ENCODE measurements at regions not wholly inside any gene's neighbourhood (a gene's known extent, or its start where the extent isn't known, plus 50 kb on each side); places are given as distances from the start of the nearest gene placed in this dataset.

DNA sequence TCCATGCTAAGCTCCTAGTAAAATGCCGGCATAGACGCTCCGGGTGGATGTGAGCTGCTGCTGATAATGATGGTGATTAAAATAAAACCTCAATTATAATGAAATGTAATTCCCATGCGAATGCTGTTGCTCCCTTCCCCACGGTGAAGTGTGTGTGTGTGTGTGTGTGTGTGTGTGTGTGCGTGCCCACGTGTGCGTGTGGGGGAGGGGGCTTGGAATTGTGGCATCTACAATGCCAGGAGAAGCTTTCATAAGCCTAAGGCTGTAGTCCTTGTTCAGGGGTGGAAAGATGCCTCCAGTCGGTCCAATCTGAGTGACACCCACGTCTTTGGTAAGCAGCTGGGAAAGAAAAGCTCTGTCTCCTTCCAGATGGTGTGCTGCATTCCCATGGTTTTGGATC, 137.9 kb downstream of the CDH26 start:
- no peak for ATAC-seq (ENCODE audit: poor library complexity)
- POLR2A ChIA-PET, result no interaction called here
- CTCF ChIA-PET, result no interaction called here
- Mint-ChIP-seq H3K4me3 (no peak overlapping the region), H3K27me3 (peaks cover 19% of the 10 kb centered on the region), H3K27ac (no peak overlapping the region), H3K9me3 (peaks cover 4% of the 10 kb centered on the region), H3K36me3 (ENCODE audit: low read depth) (no peaks in the 10 kb centered on the region), H3K4me1 (ENCODE audit: low read depth) (no peaks in the 10 kb centered on the region)
- Histone ChIP-seq H3K36me3 (ENCODE audit: insufficient read depth, low read length) (no peaks in the 10 kb centered on the region), H3K9me3 (ENCODE audit: control insufficient read depth in 1 of 2, insufficient read depth in 1 of 2, low read length in 2 of 2) (no peaks in the 10 kb centered on the region), H3K27ac (ENCODE audit: low read depth in 1 of 2, low read length in 2 of 2) (no peak overlapping the region), H3K27me3 (ENCODE audit: control insufficient read depth in 1 of 2, insufficient read depth in 2 of 2, low read length in 2 of 2) (no peaks in the 10 kb centered on the region), H3K4me3 (ENCODE audit: low read length) (no peak overlapping the region), H3K4me1 (ENCODE audit: insufficient read depth, low read length) (no peaks in the 10 kb centered on the region)
- TF ChIP-seq, protein P1, sequence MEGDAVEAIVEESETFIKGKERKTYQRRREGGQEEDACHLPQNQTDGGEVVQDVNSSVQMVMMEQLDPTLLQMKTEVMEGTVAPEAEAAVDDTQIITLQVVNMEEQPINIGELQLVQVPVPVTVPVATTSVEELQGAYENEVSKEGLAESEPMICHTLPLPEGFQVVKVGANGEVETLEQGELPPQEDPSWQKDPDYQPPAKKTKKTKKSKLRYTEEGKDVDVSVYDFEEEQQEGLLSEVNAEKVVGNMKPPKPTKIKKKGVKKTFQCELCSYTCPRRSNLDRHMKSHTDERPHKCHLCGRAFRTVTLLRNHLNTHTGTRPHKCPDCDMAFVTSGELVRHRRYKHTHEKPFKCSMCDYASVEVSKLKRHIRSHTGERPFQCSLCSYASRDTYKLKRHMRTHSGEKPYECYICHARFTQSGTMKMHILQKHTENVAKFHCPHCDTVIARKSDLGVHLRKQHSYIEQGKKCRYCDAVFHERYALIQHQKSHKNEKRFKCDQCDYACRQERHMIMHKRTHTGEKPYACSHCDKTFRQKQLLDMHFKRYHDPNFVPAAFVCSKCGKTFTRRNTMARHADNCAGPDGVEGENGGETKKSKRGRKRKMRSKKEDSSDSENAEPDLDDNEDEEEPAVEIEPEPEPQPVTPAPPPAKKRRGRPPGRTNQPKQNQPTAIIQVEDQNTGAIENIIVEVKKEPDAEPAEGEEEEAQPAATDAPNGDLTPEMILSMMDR (IDR thresholded peaks at IDR 0.05), result no peak
- no peak for DNase-seq
- intact Hi-C loops (cut with DNase I, micrococcal nuclease), result no loop called here

DNA sequence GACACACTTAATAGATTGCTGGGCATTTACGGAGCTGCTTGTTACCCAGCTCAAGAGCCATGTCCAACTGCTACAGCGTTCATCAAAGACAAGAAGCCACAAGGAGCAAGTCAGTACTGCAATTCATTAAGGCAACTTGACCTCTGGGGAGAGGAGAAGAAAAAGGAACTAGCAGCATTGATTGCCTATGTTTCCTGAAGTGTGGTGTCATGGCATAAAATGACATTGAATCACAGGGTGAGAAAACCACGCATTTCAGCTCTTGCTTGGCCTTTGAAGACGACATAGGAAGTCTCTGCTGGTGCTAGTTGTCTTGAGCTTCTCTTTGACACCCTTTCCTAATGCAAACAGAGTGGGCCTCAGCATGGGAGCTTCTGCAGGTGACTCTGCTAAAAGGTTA, 139.1 kb downstream of the CDH26 start:
- DNase-seq, result peak in 3 of 14 experiments; percentile 9 to 49 (median 26)
- Mint-ChIP-seq H3K9me3 (peaks cover 4% of the 10 kb centered on the region), H3K27me3 (peaks cover 8% of the 10 kb centered on the region), H3K27ac (no peak overlapping the region), H3K4me1 (ENCODE audit: low read depth) (no peaks in the 10 kb centered on the region), H3K4me3 (no peak overlapping the region), H3K36me3 (ENCODE audit: low read depth) (no peaks in the 10 kb centered on the region)
- TF ChIP-seq, protein P1 (IDR thresholded peaks at IDR 0.05), result no peak
- CTCF ChIA-PET, result no interaction called here
- no peaks in the 10 kb centered on the region for H3K4me1 ChIP-seq (ENCODE audit: insufficient read depth, low read length)
- POLR2A ChIA-PET, result no interaction called here
- no peaks in the 10 kb centered on the region for H3K27me3 ChIP-seq (ENCODE audit: control insufficient read depth in 1 of 2, insufficient read depth in 2 of 2, low read length in 2 of 2)
- intact Hi-C loops (cut with DNase I, micrococcal nuclease), result no loop called here
- H3K4me3 ChIP-seq (ENCODE audit: low read length), result no peak overlapping the region
- no peaks in the 10 kb centered on the region for H3K9me3 ChIP-seq (ENCODE audit: control insufficient read depth in 1 of 2, insufficient read depth in 1 of 2, low read length in 2 of 2)
- no peaks in the 10 kb centered on the region for H3K36me3 ChIP-seq (ENCODE audit: insufficient read depth, low read length)
- no peak overlapping the region for H3K27ac ChIP-seq (ENCODE audit: low read depth in 1 of 2, low read length in 2 of 2)
- no peak for ATAC-seq (ENCODE audit: poor library complexity)

DNA sequence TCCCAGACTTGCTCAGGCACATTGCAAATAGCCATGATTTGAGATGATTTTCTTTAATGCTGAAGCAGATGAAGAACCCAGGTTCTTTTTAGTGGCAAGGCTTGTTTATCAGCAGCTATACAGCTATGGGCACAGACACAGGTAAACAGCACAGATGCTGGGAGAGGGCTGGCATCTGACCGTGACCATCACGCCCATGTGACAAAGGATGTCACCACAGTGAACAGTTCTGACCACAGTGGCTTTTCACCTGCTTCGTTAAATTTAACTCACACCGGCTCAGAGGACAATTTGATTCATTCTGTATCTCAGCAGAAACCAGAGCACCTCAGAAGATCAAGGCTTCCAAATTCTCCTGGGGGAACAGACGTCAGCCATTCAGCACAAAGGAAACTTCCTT, 142.6 kb downstream of the CDH26 start:
- Histone ChIP-seq H3K27ac (ENCODE audit: low read depth in 1 of 2, low read length in 2 of 2) (no peak overlapping the region), H3K36me3 (ENCODE audit: insufficient read depth, low read length) (no peaks in the 10 kb centered on the region), H3K4me1 (ENCODE audit: insufficient read depth, low read length) (no peaks in the 10 kb centered on the region), H3K9me3 (ENCODE audit: control insufficient read depth in 1 of 2, insufficient read depth in 1 of 2, low read length in 2 of 2) (no peaks in the 10 kb centered on the region), H3K4me3 (ENCODE audit: low read length) (no peak overlapping the region), H3K27me3 (ENCODE audit: control insufficient read depth in 1 of 2, insufficient read depth in 2 of 2, low read length in 2 of 2) (no peaks in the 10 kb centered on the region)
- H3K4me3 Mint-ChIP-seq, result no peak overlapping the region
- no peaks in the 10 kb centered on the region for H3K27me3 Mint-ChIP-seq
- no peak for ATAC-seq (ENCODE audit: poor library complexity)
- intact Hi-C loops (cut with DNase I, micrococcal nuclease), result no loop called here
- H3K27ac Mint-ChIP-seq, result no peak overlapping the region
- ChIA-PET CTCF (no interaction called here), POLR2A (no interaction called here)
- DNase-seq, result no peak
- no peaks in the 10 kb centered on the region for H3K4me1 Mint-ChIP-seq (ENCODE audit: low read depth)
- H3K9me3 Mint-ChIP-seq, result peaks cover 4% of the 10 kb centered on the region
- TF ChIP-seq, protein P1 (IDR thresholded peaks at IDR 0.05), result no peak
- H3K36me3 Mint-ChIP-seq (ENCODE audit: low read depth), result no peaks in the 10 kb centered on the region

Data from CD4-positive, alpha-beta T cell (primary cell).